ENCODE measurements at regions not wholly inside any gene's neighbourhood (a gene's known extent, or its start where the extent isn't known, plus 50 kb on each side); places are given as distances from the start of the nearest gene placed in this dataset.
A peak's percentile ranks its signal among the peaks of the same experiment; 100 is the strongest.
"Not testable (repeated sequence)": the region's sequence is repeated elsewhere in the genome, so short reads cannot be mapped to it uniquely, and the experiment has no call there.

- DNase-seq (ENCODE audit: low read depth), result no peak
Measured at GRCh38 chr4:118410138-118410537, 57.3 kb upstream of the PRSS12 start.

- no peak for DNase-seq (ENCODE audit: low read depth)
Measured at GRCh38 chr4:118417325-118417724, 64.5 kb upstream of the PRSS12 start.

GRCh38 chr4:118417800-118418199, 65.0 kb upstream of the PRSS12 start:
- not testable (repeated sequence) for DNase-seq (ENCODE audit: low read depth)

- DNase-seq (ENCODE audit: low read depth), result not testable (repeated sequence)
Measured at GRCh38 chr4:118418396-118418795, 65.6 kb upstream of the PRSS12 start.

- DNase-seq (ENCODE audit: low read depth), result not testable (repeated sequence)
Measured at GRCh38 chr4:118419626-118420025, 66.8 kb upstream of the PRSS12 start.

- peak; percentile 45 for DNase-seq (ENCODE audit: low read depth)
Measured at GRCh38 chr4:118424062-118424461, 71.3 kb upstream of the PRSS12 start.

GRCh38 chr4:118428881-118429280, 76.1 kb upstream of the PRSS12 start:
- not testable (repeated sequence) for DNase-seq (ENCODE audit: low read depth)

- DNase-seq (ENCODE audit: low read depth), result not testable (repeated sequence)
Measured at GRCh38 chr4:118432359-118432758, 79.6 kb upstream of the PRSS12 start.

- not testable (repeated sequence) for DNase-seq (ENCODE audit: low read depth)
Measured at GRCh38 chr4:118433612-118434375, 81.0 kb upstream of the PRSS12 start.

GRCh38 chr4:118435415-118435814, 82.6 kb upstream of the PRSS12 start:
- not testable (repeated sequence) for DNase-seq (ENCODE audit: low read depth)

GRCh38 chr4:118442115-118442837, 89.5 kb upstream of the PRSS12 start:
- not testable (repeated sequence) for DNase-seq (ENCODE audit: low read depth)

GRCh38 chr4:118447397-118447796, 94.6 kb upstream of the PRSS12 start:
- DNase-seq (ENCODE audit: low read depth), result not testable (repeated sequence)

GRCh38 chr4:118454857-118455256, 102.1 kb upstream of the PRSS12 start:
- DNase-seq (ENCODE audit: low read depth), result not testable (repeated sequence)

GRCh38 chr4:118461435-118461834, 108.6 kb upstream of the PRSS12 start:
- not testable (repeated sequence) for DNase-seq (ENCODE audit: low read depth)

GRCh38 chr4:118465831-118466230, 113.0 kb upstream of the PRSS12 start:
- not testable (repeated sequence) for DNase-seq (ENCODE audit: low read depth)

GRCh38 chr4:118474001-118474626, 121.3 kb upstream of the PRSS12 start:
- not testable (repeated sequence) for DNase-seq (ENCODE audit: low read depth)

- DNase-seq (ENCODE audit: low read depth), result not testable (repeated sequence)
Measured at GRCh38 chr4:118474771-118475170, 122.0 kb upstream of the PRSS12 start.

GRCh38 chr4:118475901-118476300, 123.1 kb upstream of the PRSS12 start:
- DNase-seq (ENCODE audit: low read depth), result not testable (repeated sequence)

- DNase-seq (ENCODE audit: low read depth), result not testable (repeated sequence)
Measured at GRCh38 chr4:118477826-118478225, 125.0 kb upstream of the PRSS12 start.

- not testable (repeated sequence) for DNase-seq (ENCODE audit: low read depth)
Measured at GRCh38 chr4:118485801-118486314, 133.1 kb upstream of the PRSS12 start.

GRCh38 chr4:118492963-118493362, 140.2 kb upstream of the PRSS12 start:
- not testable (repeated sequence) for DNase-seq (ENCODE audit: low read depth)

- DNase-seq (ENCODE audit: low read depth), result not testable (repeated sequence)
Measured at GRCh38 chr4:118494437-118494836, 141.6 kb upstream of the PRSS12 start.
